ENCODE measurements at regions not wholly inside any gene's neighbourhood (a gene's known extent, or its start where the extent isn't known, plus 50 kb on each side); places are given as distances from the start of the nearest gene placed in this dataset.

DNA sequence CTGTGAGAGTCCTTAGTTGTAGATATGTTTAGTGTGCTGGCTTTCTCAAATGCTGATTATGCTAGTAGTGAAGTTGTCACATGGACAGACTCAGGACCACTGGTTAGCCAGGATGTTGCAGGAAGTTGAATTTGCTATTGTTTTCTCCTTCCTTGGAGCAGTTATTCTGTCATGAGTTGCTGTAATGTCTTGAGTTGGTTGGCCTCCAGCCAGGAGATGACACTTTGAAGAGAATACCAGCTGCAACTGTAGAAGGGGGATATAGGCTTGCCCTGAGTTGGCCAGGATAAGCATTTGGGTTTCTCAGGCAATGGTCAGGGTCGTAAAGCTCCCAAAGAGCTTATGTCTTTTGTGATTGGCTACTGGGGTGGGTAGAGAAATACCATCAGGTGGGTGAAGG is 206.7 kb downstream of the ZNF621 start (continued):
- TF ChIP-seq EP300 (IDR thresholded peaks at IDR 0.05; ENCODE audit: borderline replicate concordance in 1 of 2, low read depth in 2 of 2, low read length in 2 of 2) (no peak), KDM5A (IDR thresholded peaks at IDR 0.05; ENCODE audit: low read length) (no peak), ATF2 (IDR thresholded peaks at IDR 0.05; ENCODE audit: low read length) (no peak)
